GM18498 (cell line): ENCODE measurements at regions not wholly inside any gene's neighbourhood (a gene's known extent, or its start where the extent isn't known, plus 50 kb on each side); places are given as distances from the start of the nearest gene placed in this dataset.
"Not testable (repeated sequence)": the region's sequence is repeated elsewhere in the genome, so short reads cannot be mapped to it uniquely, and the experiment has no call there.

Experiments used
- ATAC-seq: cut with Tn5 transposase; IDR thresholded peaks from one replicate; pipeline ENCODE4 v1.9.1; 2021; ENCODE audit warnings: mild to moderate bottlenecking, moderate library complexity; ENCODE audit not compliant: unreplicated experiment

DNA sequence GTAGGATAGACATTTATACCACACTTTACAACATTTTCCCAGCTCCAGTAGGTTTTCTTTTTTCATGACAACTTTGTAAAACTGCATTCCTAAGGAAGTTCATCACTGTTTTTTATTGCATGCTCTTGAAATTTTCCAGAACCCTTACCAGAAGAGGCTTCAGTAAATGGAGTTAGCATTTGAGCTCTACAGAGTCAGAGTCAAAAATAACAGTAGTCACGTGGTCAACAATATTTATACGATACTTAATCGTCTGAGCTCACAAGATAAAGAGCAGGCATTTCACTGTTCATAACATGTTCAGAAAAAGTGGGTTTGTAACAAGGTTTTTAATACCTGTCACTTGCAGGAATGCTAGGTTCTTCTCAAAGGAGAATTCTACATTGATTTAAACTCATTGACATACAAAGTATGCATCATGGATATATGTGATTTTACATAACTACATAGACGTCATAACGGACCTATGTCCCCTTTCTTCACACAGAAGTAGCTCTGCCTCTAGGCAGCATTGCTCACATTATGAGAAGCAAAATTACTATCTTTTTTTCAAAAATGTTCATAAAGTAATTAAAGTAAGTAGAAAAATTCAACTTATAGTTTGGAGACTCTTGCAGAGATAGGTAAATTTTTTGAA is 187.0 kb upstream of the COL3A1 start:
- no peak for ATAC-seq

- no peak for ATAC-seq
Measured at GRCh38 chr2:188787658-188788240, 186.4 kb upstream of the COL3A1 start.

GRCh38 chr2:188788621-188789020 is 185.6 kb upstream of the COL3A1 start:
- no peak for ATAC-seq

DNA sequence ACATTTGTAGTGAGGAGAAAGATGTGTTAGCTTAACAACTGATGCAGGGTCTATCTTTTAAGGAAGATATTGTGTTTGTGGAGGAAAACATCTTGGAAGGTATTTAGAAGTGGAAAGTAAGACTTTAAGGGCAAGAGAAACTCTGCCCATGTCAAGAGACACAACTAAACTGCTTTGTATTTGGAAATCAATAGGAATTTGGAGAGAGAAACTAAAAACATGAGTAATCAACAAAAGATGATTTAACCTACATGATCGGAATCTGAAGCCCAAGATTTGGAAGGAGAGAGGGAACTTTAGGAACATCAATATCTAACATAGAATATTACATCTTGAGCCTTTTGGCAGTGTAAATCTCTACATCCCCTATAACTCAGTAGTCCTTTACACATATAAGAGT is 184.2 kb upstream of the COL3A1 start:
- ATAC-seq: no peak

DNA sequence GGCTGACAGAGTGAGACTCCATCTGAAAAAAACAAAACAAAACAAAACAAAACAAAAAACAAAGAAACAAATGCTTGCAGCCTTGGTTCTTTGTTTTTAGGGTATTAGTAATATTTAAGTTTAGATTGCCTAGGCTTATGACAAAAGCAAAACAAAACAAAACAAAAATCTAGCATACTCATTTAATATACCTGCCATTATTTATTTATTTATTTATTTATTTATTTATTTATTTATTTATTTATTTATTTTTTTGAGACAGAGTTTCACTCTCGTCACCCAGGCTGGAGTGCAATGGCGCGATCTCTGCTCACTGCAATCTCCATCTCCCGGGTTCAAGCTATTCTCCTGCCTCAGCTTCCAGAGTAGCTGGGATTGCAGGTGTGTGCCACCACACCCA is 179.7 kb upstream of the COL3A1 start:
- not testable (repeated sequence) for ATAC-seq

- ATAC-seq: no peak
Measured at GRCh38 chr2:188795762-188796161, 178.4 kb upstream of the COL3A1 start.

DNA sequence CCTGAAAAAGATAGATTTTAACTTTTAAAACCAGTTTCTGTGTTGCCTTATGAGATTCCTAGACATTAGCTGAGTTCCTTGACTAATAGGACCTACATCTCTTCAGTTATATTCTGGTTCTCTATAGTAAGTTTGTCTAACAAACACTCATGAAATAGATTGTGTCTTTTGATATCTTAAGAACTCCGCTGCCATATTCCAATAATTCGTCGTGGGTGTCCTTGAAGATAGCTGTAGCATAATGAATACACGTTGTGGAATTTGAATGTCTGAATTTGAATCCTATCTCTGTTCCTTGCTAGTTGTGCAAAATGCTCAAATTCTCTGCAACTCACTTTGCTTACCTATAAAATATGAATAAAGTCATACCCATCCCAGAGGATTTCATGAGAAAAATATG is 176.8 kb upstream of the COL3A1 start:
- ATAC-seq: no peak

DNA sequence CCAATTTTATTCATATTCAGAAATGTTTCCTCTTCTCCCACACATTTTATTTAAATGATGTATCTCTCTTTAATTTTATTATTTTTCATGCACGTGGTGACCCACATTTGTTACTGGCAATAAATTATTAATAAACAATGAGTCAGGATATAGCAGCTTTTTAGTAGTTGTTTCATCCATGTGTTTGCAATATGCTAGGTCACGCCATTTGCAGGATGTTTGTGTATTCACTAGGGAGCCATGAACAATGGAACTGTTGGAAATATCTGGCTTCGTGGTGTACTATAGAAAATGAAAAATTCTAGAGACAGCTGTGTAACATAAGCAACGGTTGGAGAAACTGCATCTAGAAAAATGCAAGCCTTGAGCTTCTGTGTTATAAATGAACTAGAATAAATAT is 176.0 kb upstream of the COL3A1 start:
- no peak for ATAC-seq

GRCh38 chr2:188805219-188805618 is 169.0 kb upstream of the COL3A1 start:
- ATAC-seq: no peak

- ATAC-seq: no peak
Measured at GRCh38 chr2:188808947-188809355, 165.2 kb upstream of the COL3A1 start.

- no peak for ATAC-seq
Measured at GRCh38 chr2:188810586-188810985, 163.6 kb upstream of the COL3A1 start.

DNA sequence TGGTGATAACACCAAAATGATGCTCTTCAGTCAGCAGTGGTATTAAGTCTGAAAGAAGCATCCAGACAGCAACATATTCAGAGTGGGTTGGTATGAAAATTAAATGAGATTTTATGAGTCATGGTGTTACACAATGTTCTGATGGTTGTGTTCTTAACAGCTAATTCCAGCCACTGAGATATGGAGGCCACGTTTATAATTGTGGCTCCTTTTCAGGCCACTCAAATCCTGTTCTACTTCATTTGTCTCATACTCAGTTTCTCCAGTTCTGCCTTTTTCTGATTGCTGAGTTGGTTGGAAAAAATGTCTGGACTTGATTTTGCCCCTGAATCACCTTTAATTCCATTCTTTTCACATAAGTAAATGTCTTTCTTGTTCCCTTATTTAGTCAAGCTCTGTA is 162.7 kb upstream of the COL3A1 start:
- no peak for ATAC-seq

DNA sequence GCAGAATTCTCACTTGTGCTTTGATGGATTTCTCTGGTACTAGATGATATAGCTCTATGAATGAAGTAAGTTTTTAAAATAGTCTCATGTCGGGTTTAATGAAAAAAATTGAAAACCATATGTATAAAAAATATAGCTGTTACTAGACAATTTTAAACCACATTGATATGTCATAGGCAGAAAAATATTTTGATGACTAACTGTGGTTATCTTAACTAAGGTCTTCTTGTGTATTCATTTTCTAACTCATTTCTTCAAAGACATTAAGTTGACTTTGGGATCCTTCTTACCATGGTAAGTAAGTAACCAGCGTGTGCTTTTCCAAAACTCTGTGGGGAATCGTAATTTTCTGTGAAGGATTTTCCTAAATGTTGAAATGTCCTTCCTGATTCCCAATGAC is 160.9 kb upstream of the COL3A1 start:
- ATAC-seq: no peak

- ATAC-seq: no peak
Measured at GRCh38 chr2:188813857-188814256, 160.3 kb upstream of the COL3A1 start.

DNA sequence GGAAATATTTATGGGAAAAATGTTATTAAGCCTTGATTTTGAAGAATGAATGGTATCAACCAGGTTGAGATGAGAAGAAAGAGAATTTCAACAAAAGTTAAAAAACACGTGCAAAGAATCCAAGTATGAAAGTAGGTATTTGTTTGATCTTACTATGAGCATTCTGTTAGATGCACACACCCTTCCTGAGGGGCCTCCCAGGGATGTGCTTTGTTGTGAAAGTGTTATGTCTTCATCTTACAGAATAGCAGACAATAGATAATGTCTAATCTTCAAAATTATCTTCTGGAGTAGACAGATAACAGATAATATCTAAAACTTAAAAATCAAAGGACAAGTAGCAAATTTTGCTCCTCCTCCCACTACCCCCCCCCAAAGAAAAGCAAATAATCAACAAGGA is 155.2 kb upstream of the COL3A1 start:
- ATAC-seq: no peak

DNA sequence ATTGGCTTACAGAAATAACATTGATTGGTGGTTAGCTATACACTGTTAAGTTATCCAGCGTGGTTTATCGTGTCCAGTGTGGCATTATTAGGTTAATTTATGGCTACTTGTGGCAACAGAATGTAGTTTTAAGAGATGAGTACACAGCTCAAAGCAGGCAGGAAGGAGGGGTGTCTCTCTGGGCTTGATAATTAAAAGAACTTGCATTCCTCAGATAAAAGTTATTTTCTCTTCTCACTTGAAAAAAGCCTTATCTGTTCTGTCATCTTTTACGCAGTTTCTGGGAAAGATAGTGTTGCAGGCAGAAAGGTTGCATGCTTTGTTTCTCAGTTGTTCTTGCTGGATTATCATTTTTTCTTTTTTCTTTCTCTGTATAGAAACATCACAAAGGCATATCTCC is 154.4 kb upstream of the COL3A1 start:
- no peak for ATAC-seq

DNA sequence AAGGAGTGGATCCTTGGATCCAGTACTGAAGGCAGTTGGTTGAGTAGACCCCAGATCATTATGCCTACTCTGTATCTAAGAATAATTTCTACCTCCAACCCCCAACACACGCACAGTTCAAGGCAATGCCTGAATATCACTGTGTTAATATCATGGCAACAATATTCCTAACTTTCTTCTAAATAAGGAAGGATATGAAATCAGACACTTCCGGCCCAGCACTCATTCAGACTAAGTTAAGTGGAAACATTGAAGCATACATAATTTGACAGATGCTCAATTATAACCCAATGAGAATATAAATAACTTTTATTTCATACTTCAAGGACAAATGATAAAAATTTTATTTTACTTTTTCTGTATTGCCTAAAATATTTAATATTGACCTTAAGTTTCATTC is 153.6 kb upstream of the COL3A1 start:
- ATAC-seq: no peak

- ATAC-seq: no peak
Measured at GRCh38 chr2:188824125-188824524, 150.0 kb upstream of the COL3A1 start.

- ATAC-seq: no peak
Measured at GRCh38 chr2:188833331-188833730, 140.8 kb upstream of the COL3A1 start.

DNA sequence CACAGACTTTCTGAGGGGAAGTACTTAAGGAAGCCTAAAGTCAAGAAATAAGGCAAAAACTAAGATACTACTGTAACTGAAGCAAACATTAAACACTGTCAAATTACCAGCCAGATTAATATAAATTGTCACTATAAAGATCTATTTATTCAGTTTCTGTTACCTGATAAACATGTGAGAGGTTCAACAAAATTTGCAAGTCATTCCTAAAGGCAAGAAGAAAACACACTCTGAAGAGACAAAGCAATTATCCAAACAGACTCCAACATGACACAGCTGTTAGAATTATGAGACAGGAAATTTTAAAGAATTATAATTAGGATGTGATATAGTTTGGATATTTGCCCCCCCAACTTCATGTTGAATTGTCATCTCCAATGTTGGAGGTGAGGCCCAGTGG is 140.4 kb upstream of the COL3A1 start:
- ATAC-seq: no peak

DNA sequence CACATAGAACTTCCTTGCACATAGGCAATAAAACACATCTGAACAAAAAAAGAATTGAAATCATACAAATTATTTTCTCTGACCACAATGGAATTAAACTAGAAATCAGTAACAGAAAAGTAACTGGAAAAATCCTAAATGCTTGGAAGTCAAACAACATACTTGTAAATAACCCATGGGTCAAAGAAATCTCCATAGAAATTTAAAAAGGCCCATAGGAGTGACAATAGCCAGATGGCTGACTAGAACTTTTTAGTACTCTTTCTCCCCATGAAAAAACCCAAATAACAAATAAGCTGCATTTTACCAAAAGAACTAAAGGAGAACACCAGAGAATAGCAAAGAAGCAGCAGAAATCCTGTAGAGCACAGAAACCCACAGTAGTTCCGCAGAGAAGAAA is 139.2 kb upstream of the COL3A1 start:
- ATAC-seq: no peak

DNA sequence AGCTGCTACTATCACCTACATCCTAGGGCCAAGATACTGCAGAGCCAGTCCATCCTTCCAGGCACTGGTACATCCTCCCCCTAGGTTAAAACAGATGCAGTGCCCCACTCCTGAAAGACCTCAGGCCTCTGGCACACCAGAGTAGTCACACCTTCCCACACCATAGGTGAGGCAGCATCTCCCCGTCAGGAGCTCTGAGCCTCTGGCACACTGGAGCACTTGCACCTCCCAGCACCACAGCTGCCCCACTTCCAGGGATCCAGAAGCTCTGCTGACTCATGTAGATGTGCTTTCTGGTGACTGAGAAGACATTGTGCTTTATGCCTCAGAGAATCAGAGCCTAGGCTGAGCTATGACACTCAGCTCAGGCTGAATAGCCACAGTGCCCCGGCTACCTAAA is 138.4 kb upstream of the COL3A1 start:
- ATAC-seq: no peak

- no peak for ATAC-seq
Measured at GRCh38 chr2:188845692-188846091, 128.5 kb upstream of the COL3A1 start.
